NCI-H2227 (cell line): ENCODE measurements at regions not wholly inside any gene's neighbourhood (a gene's known extent, or its start where the extent isn't known, plus 50 kb on each side); places are given as distances from the start of the nearest gene placed in this dataset.
A peak's percentile ranks its signal among the peaks of the same experiment; 100 is the strongest.

ENCODE experiments used
- DNase-seq: peaks from one replicate; lab custom pipeline; 2025; ENCODE audit not compliant: unreplicated experiment; lab: John Stamatoyannopoulos, UW

DNA sequence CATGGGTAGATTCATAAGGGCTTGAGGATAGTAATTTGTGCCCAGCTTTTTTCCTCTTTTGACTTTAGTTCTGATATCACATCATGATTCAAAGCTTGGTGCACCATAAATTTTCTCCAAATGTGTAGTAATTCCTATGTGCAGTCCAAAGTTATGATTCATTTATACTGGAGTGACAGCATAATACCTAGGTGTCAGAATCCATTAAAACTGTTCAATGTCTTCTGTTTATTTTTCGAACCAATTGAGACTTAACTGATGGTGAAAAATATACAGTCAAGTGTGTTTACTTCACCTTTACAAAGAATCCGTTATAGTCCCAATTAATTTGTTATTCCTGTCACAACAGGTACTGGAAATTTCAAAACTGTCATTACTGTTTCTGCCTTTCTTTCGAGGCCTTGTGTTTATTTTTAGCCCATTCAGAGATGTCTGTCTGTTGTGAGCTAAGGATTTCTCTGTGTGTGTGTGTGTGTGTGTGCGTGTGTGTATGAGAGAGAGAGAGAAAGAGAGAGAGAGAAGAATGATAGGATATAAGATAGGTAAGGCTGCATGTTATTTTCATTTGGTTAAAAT, 389.7 kb upstream of the ATP5MC3 start:
- peak; percentile 93 for DNase-seq

DNA sequence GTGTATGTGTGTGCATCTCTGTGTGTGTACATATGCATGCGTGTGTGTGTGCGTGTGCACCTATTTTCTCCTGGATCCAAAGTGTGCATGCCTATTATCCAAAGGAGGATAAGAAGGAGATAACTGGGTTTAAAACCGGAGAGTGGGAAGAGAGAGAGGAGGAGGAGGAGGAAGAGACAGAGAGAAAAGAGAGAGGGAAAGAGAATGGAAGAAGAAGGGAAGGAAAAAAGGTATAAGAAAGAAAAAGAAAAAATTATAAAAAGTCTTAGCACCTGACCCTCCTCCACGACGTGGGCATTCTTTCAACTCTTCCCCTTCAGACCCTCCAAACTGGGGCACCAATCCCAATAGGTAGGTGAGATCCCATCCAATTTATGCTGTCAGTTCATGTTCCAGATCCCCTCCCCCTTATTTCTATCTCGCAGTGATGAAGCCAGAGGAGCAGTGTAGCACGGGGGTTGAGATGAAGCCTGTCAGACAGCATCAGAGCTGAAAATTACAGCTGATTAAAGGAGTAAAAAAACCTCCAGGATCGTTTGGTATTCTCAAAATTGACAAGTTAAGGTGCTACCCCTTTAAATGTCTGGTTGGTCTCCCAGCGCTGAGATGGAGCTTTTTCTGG, 386.7 kb upstream of the ATP5MC3 start:
- DNase-seq: no peak

DNA sequence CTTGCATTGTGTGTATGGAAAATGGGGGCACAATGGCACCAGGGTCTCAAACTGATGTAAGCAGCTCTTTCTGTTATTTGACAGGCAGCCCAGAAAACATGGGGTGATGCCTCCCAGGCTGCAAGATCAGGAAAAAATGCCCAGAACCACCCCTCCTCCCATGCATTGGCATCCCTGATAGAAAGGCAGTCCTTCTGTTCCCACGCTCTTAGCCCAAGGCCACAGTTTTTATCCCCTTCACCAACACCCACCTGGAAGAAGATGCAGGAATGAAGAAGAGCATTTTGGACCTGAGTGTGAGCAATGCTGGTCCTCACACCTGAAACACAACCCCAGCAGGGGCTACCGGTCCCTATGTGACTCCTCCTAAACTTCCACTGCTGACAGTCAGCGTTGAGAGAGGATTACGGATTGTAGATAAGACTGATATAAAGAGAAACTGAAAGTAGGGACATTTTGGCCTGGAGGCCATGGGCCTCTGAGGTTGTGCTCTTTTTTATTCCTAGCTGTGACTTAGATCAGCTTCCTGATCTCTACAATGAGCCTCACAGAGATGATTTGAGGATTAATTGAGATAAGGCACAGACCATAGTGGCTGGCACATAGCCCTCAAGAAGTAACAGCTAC, 386.0 kb upstream of the ATP5MC3 start:
- no peak for DNase-seq

DNA sequence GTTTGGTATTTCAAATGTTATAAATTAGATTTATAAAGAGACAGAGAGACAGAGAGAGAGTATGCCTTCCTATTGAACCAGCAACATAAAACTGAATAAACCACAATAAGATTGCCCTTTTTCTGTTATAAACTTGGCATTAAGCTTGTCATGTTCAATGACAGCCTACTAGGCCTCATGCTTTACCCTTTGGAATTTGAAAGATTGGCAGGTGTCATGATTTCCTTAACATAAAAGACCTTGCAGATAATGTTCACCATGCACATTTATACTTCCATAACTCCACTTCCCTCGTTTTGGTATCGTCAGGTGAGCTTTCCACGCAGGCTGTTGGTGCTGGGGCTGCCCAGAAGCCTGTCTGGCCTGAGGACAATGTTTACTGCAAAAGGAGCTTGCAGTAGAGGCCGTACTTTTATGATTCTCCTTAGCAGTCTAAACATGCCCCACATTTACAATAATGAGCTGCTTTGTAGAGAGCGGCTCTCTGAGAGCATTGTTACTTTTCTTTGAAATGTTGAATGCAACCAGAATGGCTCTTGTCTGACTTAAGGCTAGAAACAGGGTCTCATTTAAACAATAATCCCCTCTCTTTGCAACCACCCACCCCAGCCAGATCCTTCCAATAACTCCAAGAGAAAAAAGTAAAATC, 379.1 kb upstream of the ATP5MC3 start:
- DNase-seq: no peak

DNA sequence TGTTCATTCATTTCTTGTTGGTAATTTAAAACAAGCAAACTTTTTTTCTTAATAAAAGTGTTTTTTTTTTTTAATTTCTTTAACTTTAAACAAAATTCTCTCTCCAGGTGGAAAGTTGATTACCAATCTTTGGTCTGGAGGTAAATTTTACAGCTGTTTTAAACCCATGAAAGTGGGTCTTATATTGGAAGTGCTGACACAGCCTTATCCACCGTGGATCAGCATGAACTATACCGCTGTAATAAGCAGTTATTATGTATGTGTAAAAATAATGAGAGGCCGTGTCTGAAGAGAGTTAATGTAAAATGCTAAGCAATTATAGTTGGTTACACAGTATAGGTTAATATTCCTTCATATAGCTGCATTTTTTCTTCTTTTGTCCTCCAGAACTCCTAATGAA, 378.1 kb upstream of the ATP5MC3 start:
- DNase-seq: no peak

DNA sequence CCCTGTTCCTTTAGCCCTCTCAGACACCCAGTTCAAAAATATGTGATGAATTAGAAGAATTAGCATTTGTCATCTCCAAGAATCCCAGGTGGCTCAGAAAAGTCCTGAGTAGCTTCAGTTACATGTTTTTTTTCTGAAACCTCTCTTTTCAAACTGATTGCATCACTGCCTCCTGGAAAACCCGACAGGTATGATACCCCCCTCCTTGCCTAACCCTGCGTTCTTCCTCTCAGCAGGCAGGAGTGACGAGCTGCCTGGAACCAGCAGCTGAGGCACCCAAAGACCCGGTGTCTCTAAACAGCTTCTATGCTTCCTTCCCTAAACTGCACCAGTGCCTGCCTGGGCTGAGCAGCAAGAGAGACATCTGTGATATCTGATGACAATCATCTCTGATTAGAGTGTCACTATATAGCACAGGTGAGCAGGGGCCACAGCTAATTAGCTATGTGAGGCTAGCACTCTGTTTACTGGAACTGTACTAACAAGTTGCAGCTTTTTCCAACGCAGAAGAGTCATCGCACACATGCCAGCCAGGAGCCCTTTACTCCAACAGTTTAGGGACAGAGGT, 376.4 kb upstream of the ATP5MC3 start:
- DNase-seq: no peak

DNA sequence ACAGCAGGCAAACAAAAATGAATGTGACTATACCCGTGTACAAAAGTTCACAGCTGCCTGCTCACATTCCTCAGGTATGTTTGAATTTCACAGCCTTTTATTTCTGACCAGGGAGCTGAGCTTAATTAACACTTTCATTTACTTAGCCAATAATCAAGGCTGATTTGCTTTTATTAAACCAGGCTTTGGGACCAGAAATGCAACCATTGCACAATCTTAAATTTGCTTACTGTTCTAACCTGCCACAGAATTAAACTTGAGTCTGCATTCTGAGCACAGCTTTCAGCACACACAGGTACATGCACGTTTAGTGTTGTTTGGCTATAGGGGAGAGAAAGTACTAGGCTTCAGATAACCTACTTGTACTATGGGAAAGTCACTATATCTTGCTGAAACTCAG, 372.4 kb upstream of the ATP5MC3 start:
- no peak for DNase-seq

DNA sequence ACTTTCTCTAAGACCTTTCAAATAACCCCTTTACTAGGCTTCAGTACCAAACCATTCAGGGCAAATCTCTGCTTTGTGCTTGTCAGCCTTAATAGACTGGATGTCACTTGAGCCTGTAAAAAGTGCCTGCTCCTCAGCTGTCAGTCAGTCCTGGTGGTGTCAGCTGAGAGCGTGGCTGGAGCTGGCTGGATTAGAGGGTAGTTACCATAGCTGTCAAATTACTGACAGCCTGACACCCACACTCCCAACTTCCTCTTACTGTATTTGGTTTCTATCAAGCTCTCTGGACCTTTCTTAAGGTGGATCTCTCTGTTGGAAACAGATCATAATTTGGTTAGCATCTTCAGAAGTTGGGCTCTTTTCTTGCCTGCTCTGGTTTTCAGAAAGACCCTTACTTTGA, 371.4 kb upstream of the ATP5MC3 start:
- DNase-seq: peak; percentile 28

DNA sequence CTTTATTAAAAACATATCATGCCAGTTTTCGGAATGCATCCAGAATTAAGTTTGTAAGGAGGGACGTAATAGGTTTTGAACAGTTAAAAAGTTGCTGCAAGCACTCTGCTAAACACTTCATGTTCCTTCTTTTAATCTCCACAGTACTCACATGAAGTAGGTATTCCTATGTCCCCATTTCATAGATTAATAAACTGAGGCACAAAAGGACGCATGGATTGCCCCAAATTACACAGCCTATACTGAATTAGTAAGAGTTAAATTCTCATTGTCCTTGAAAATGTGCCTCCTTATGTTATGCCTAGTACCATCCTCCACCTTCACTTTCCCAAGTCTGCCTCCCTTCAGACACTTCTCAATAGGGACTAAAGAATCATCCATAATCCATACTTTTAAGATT, 358.9 kb upstream of the ATP5MC3 start:
- DNase-seq: no peak

DNA sequence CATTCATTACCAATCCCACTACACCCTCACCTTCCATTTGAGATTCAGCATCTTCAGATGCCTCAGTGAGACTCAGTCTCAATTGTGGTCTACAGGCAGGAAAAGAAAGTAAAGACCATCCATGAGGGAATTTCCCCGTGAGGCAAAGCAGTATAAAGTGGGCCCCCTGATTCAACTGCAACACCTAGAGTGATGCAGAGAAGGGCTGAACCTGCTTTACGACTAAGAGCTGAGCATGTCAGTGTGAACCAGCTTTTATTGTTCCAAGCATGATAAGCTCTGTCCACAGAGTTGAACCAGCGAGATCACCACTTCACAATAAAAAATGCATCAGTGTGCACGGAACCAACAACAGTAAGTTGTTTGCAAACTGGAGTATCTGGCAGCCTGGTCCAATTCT, 357.6 kb upstream of the ATP5MC3 start:
- no peak for DNase-seq

DNA sequence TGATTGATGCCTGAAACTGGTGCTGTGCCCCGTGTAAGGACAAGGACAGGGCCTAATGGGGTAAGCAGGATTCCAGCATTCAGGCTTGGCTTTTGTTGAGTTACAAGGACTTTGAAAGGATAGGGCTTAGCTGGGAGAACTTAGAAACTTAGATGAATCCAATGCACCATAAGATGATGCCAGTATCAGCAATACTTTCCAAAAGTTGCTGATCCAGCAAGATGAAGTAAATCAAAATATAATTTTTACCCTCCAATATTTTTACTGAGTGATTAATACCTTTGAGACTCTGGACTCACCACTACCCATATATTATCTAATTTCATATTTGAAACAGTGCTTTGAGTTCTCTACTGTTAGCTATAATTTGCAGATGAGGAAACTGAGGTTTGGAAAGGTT, 354.5 kb upstream of the ATP5MC3 start:
- DNase-seq: no peak

DNA sequence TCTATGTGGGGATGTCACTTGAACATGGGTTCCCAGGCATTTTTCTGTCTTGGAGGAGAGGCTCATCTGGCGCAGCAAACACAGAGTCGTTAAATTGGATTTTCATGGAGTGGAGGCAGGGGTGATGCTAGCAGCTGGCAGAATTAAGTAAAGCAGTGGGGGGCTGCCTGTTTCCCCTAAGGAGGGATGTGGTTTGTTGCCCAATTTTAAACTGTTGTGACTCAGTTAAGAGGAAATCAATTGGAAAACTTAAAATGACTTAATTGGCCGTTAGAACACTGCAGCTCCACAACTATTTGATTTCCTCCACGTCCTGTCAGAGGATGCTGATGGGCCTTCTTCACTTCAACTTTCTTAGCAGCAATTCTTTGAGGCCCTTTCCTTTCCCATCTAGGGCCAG, 354.1 kb upstream of the ATP5MC3 start:
- no peak for DNase-seq

DNA sequence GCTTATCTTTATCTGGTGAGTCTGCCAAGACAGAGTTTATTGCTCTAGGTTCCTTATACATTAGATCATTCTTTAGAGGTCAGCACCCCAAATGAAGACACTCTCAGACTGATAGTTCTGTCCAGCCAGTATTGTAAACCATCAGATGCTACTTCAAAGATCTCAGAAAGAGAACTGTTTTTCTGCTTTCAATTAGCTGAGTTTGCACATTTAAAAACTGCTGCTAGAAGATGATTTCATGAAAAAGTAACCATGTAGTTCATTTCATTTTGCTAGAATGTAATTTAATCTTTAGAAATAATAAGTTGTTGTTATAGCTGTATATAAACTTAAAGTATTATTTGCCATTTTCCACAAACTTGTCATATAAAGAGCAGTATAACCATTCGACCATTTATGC, 344.5 kb upstream of the ATP5MC3 start:
- no peak for DNase-seq

DNA sequence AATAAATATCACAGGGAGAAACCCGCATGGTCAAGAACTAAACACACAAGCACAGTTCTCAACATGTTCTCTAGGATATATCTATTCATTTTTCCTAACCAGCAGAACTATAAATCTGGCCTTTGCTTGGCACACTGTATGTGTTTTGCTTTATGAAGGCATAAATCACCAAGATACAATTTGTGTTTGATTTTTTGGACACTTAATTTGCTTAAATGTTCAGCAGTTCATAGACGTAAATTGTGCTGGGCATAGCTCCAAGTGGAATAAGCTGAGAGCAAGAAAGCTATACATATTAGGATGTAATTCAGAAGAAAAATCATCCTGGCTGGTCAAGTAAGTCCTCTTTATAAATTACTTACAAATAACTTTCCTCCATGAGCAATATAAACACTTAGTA, 341.5 kb upstream of the ATP5MC3 start:
- no peak for DNase-seq

DNA sequence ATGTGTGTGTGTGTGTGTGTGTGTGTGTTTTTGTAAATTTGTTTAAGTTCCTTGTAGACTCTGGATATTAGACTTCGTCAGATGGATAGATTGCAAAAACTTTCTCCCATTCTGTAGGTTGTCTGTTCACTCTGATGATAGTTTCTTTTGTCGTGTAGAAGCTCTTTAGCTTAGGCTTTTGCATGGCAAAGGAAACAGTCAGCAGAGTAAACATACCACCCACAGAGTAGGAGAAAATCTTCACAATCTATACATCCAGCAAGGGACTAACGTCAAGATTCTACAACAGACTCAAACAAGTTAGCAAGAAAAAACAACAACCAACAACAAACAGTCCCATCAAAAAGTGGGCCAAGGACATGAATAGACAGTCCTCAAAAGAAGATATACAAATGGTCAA, 336.7 kb upstream of the ATP5MC3 start:
- no peak for DNase-seq

DNA sequence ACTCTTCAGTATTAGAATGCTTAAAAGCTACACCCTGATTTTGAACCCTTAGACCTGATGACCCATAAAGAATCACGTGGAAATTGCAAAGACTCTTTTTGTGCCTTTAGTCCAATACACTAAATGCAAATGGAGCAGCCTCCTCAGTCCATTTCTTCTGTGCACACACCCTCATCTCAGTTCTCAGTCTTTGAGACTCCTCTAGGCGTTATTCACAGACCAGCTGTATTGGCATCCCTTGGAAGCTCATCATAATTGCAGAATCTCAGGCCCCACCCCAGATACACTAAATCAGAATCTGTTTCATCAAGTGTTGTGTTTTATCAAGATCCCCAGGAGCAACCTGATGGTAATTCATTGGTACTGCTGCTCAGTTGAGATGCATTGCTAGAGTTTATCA, 335.0 kb upstream of the ATP5MC3 start:
- no peak for DNase-seq

DNA sequence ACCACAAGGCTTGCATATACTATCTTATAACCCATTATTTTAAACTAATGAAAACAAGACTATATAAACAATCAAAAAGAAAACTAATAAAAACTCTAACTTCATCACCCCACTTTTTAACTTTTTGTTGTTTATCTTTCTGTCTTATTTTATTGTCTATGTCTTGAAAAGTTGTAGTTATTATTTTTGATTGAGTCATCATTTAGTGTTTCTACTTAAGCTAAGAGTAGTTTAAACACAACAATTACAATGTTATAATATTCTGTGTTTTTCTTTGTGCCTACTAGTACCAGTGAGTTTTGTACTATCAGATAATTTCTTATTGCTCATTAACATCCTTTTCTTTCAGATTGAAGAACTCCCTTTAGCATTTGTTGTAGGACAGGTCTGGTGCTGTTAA, 318.7 kb upstream of the ATP5MC3 start:
- no peak for DNase-seq

DNA sequence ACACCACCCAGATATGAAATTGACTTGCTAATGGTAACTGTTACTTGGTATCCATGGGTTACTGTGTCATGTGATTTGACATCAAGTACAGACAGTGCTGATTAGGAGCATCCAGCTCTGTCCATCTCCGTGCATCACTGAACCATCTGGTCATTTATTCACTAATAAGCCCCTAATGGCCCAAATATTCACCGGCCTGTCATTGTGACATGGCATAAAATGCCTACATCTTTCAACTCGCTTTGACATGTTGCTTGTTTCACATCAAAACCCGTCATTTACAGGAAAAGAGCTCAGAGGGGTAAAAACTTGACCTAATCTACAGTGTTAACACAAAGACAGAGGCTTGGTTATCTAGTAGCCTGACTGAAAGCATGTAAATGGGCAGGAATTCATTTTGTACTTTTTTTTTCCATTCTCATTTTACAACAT, 308.9 kb upstream of the ATP5MC3 start:
- DNase-seq: peak; percentile 78

DNA sequence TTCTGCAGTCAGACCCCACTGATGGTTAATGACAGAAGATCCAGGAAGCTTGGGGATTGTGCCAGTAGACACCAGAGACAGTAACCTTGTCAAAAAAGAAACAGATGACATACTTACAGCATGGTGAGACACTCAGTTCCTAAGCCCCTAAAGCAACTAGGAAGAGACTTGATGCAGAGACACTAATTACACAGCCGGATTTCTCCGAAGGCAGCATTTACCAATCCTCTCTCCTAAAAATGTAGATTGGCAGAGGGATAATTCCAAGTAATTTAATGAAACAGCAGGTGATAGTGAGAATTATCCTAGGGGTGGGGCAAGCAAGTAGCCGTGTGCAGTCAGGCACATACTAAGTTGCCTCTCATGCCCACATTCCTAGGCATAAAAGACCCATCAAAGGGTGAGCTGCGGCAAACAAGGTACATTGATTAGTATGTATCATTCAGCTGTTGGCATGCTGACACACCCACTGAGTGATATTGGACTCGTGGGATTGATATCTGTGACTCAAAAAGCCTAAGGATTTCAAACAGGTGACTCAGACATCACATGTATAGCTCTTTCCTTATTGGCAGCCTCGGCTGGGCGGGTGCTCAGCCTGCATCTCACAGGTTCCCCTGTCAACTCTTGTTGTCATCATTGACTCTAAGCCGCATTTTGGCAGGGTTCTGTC, 296.7 kb upstream of the ATP5MC3 start:
- no peak for DNase-seq

DNA sequence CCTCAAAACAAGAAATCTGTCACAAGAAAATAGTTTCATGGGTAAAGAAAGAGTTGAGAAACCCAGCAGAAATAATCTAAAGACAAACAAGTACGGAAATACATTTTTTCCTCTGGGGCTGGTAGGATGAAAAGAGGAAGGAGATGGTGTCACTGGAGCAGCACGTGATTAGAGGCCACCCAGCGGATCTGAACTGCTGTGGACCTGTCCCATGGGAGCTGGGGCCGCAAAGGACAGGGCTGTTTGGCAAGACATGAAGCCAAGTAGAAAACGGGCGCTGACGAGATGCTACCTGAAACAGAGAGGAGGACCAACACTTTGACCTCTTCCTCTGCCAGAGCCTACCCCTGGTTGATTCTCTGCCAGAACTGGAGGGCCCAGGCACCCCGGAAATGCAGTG, 295.4 kb upstream of the ATP5MC3 start:
- DNase-seq: no peak

DNA sequence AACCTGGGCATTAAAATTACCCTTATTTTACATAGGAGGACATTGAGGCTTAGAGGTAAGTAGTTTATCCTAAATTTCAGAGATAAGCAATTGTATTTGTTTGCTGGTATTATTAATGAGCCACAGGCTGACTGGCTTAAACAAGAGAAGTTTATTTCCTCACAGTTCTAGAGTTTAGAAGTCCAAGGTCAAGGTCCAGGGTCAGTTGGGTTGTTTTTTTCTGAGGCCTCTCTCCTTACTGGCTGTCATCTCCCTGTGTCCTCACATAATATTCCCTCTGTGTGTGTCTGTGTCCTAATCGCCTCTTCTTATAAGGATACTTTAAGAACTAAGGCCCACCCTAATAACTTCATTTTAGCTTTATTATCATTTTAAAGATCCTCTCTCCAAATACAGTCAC, 294.9 kb upstream of the ATP5MC3 start:
- DNase-seq: no peak

DNA sequence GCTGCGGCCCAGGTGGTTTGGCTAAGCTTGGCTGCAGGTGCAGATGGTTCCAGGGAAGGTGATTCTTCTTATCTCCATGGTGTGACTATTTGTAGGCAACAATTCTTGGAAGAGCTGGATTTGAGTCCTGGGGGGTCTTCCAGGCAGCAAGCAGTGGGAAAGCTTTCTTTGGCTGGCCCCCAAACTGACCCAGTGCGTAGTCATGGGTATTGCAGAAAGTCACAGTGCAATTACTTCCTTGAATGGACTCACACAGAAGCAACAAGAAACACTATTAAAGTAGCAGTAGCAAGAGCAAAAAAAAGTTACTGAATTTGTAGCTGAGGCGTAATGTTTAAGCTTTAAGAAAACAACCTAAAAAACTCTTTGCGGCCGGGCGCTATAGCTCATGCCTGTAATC, 293.6 kb upstream of the ATP5MC3 start:
- DNase-seq: no peak
